ENCODE measurements at regions not wholly inside any gene's neighbourhood (a gene's known extent, or its start where the extent isn't known, plus 50 kb on each side); places are given as distances from the start of the nearest gene placed in this dataset.
"Not testable (repeated sequence)": the region's sequence is repeated elsewhere in the genome, so short reads cannot be mapped to it uniquely, and the experiment has no call there.

DNA sequence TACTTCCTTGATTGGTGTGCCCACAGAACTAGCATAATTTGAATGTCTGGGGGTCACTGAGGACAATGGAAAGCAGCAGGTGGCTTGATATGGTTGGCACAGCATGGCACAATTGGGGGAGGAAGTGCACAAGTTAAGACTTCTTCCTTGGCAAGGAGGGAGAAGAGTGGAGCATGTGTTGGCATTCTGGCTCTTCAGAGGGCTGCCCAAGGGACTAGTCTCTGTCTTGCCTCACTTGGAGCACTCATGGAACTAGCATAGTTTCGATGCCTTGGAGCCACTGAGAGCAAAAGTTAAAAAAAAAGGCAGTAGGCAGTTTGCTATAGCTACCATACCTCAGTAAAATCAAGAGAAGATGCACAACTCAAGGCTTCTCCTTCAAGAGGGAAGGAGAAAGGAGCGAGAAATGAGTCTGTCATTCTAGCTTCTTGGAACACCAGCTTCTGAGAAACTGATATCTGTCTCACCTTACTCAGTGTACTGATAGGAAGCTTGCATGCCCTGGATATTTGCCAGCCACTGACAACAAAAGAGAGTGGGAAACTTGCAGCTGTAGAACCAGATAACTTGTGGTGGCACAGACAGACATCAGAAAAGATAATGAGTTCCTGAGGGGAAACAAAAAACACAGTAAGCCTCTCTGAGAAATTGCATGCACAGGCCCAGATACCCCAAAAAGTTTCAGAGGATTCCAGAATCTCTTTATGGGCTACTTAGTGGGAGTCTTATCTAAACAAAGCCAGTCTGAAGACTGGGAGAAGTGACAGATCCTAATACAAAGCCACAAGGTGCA is 207.5 kb upstream of the SAMSN1 start:
- DNase-seq: no peak

DNA sequence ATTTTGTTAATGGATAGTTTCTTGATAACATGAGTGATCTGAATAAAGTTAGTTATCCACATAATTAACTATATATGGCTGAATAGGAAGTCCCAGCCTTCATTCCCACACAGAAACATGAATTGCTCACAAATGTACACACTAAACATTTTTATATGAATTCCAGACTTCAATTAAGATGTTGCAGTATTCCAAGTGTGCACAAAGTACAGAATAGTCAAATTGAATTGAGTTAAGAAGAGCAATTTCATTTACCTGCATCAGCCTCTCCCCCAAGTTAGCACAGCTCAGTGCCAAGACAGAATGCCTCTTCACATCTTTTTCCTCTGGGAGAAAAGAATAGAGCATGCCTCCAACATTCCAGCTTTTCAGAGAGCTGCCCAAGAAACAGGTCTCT is 207.0 kb upstream of the SAMSN1 start:
- DNase-seq: no peak

DNA sequence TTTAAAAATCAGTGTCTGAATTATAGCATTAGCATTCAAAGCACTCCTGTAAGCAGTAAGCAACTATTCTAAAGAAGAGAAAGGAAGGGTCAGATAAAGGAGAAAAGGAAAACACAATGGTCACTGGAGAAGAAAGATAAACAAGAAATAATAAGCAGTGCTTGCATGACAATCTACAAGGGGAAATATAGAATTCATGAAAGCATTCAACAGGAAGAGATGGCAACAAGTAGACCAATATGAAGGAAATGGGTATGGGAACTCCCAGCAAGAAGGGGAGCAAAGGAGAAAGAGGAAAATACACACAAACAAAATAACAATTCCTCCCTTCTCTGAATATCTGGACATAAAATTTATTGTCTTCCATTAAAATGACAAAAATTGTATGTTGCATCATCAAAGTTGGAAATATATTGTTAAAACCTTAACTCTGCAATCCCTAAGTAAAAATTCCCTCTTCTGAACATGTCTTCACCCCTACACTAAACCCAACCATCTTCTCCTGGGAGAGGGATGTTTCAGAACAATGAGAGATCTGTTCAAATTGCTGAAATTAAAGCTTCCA is 206.3 kb upstream of the SAMSN1 start:
- no peak for DNase-seq

DNA sequence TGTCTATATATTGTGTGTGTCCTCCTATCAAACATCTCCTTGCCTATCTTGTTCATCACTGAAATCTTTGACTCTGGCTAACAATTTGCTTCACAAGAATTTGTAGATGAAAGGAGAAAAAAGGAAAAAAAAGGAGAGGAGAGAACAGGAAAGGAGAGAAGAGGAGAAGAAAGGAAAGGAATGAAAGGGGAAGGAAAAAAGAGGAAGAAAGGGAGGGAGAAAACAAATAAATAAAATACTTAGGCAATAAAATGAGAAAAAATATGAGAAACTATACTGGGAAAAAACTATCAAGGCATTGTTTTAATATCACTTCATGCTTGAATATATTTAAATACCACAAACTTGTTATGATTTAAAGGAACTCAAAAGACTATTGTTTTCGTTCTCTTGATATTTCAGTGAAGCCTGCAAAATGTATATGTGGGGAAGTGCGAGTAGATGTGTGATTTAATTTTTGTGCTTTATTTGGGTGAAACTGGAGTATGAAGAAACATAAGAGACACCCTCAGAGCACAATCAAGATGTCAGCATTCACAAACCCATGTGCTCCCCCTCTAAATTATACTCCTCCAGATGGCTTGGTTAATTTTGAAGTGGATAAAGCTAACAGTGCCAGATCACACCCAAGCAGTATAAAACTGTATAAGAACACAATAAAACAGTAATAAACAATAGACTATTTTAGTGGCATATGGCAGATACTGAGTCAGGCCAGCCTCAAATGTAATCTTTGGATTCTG is 205.7 kb upstream of the SAMSN1 start:
- DNase-seq: no peak

DNA sequence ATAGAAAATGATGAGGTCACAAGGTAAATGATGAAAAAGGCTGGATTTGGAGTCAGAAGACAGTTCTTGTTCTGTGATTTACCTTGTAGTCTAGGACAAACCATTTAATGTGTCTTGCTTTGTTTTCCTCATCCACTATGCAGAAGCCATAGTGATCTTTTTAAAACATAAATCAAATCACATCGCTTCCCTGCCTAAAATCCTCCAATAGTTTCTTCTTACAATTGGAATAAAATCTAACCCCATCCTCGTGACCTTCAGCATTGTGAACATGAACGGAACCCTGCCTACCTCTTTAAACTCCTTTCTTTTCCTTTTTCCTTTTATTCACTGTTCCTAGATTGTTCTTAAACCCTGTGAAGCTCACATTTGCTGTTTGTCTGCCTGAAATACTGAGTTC is 204.9 kb upstream of the SAMSN1 start:
- no peak for DNase-seq

DNA sequence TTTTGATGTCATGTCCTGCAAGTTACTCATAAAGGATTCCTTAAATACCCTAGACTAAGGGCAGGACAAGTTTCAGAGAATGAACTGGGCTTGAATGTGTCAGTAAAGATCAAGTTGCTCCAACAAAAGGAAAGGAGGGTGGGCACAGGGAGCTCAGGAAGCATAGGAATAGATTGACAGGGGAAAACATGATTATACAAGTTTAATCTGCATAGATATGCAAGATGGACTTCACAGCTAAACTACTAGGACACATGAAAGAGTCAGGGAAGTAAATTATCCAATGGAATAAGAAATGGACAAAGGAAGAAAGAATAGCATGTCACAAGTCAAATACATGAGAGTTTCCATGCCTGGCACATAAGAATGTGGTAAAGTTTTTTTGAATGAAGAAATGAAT is 203.9 kb upstream of the SAMSN1 start:
- no peak for DNase-seq

DNA sequence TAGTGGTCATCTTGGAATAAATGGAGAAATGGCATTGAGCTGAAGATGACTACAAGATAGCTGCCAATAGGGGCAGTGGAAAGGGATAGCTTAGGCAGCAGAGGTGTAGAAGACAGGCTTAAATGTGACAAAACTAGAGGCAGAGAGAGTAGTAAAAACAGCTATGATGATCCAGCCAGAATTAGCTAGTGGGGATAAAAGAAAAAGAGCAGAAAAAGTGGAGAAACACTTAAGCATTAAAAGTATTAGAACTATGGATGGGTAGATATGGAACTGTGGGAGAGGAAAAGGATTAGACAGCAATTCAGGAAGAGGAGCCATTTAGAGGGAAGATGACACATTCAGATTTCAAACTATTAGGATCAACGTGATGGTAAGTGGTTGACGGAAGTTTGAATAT is 202.5 kb upstream of the SAMSN1 start:
- no peak for DNase-seq

DNA sequence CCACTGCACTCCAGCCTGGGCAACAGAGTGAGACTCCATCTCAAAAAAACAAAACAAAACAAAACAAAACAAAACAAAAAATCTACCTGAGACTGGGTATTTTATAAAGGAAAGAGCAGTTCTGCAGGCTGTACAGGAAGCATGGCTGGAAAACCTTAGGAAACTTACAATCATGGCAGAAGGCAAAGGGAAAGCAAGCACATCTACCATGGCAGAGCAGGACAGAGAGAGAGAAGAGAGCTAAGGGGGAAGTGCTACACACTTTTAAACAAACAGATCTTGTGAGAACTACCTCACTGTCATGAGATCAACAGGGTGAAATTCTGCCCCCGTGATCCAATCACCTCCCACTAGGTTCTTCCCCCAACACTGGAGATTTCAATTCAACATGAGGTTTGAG is 198.3 kb upstream of the SAMSN1 start:
- no peak for DNase-seq

DNA sequence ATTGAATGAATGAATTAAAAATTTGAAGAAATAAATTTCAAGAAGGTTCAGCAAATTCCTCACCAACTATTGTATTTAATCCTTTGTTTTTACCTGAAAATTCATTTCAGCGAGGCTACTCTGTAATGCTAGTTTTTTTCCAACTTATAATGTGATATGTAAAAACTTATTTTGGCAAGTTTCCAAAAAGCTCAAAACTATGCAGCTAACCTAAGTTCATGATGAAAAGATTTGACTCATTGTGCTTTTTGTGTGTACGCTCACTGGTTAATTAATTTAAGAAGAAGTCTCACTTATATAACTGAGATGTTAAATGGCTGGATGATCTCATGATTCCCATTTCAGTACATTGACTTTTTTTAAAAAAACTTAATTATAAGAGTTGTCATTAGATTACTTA is 196.0 kb upstream of the SAMSN1 start:
- DNase-seq: no peak

DNA sequence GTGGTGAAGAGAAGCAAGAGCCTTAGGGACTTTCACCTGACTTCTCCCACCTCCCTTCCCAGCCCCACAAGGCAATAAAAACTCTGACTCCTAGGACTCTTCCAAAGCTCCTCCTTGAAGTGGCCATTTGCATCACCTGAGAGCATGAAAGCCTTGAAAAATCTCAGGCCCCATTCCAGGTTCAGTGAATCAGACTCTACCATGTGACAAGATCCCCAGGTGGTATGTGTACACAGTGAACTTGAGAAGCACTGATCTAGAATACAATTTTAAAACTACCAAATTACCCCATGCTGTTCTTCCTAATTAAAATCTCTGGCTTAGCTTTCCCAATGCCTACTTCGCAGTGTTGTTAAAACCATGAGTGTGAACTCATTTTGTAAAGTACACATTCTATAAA is 195.1 kb upstream of the SAMSN1 start:
- no peak for DNase-seq

DNA sequence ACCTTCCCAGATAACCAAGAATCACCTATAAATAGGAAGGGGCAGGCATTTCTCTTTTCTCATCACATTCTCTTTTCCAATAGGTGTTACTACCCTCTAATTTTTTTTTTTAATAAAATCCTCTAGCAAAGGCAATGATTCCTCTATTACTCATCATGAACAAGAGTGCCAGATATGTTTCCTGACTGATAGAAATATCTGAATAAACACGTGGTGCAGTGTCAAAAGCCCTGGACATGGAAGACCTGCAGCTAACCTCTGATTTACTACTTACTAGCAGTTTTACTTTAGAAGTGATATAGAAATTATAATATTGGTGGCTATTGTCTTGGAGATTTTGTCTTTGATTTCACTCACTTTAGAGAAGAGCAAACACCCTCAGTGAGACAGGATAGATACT is 194.6 kb upstream of the SAMSN1 start:
- no peak for DNase-seq

DNA sequence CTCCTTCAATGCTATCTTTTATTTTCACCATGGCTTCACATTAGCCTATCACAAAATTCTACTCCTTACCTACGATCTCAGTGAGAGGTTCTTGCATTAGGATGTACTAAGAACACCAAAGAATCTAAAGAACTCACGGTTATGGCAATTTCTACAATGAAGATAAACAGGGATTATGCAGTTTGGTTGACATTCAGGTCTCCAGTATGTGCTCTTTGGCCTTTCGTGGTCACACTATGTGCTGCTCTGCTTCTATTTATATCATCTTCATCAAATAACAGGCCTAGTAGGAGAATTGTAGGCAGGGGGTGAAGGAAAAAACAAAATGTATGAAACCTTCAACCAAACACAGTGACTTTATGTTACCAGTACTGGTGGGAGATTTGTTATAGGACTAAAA is 194.0 kb upstream of the SAMSN1 start:
- DNase-seq: no peak

DNA sequence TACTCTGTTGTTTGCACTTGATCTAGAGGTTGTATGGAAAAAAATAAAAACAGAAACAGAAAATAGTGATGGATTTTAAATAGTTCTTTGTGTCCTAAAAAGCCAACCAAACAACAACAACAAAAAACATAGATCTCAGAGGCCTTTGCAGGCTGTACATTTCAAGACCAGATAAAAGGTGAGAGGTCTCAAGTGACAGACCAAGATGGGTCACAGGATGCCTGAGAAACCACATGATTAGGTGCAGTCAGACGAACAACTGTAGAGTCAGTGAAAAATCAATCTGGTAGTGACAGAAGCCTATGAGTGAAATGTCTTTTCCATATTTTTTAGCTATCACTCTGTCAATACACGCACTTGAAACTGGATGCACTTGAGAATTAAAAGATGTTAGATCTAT is 193.5 kb upstream of the SAMSN1 start:
- no peak for DNase-seq

DNA sequence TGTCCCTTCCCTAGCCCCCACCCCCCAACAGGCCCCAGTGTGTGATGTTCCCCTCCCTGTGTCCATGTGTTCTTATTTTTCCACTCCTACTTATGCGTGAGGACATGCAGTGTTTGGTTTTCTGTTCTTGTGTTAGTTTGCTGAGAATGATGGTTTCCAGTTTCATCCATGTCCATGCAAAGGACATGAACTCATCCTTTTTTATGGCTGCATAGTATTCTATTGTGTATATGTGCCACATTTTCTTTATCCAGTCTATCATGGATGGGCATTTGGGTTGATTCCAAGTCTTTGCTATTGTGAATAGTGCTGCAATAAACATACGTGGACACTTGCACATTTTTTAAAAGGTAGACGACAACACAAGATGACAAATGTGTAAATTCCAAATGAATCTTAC is 192.5 kb upstream of the SAMSN1 start:
- not testable (repeated sequence) for DNase-seq

DNA sequence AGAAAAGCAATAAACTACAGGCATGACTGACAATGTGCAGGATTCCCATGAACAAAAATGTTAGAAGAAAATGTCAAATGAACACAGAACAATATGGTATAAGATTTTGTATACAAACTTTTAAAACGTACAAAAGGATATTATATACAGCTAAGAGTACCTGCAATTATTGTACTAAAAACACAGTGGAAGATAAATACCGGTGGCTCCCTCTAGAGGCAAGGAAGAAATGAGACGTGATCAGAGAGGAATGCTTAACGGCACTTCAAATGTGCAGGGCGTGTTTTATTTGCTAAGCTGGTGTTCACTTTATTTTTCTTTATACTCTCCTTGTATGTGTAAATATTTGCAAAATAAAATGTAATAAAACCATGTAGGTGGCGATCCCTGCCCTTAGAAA is 191.8 kb upstream of the SAMSN1 start:
- DNase-seq: peak; percentile 31

DNA sequence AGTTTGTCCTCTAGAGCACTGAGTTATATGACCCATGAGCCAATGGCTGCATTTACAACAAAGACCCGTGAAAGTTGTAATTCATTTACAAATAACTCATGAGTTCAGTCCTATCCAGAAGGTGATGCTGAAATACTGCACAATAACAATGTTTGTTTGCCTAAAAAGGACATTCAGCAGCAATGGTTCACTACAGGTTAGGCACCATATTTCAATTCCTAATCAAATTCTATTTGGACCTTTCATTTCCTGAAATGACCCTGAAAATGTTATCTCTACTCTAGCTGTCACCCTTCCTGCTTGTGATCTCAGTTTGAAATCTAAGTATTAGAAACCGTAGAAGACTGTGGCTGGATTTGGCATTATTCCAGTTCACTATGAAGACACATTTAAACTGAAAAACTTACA is 191.2 kb upstream of the SAMSN1 start:
- DNase-seq: no peak

DNA sequence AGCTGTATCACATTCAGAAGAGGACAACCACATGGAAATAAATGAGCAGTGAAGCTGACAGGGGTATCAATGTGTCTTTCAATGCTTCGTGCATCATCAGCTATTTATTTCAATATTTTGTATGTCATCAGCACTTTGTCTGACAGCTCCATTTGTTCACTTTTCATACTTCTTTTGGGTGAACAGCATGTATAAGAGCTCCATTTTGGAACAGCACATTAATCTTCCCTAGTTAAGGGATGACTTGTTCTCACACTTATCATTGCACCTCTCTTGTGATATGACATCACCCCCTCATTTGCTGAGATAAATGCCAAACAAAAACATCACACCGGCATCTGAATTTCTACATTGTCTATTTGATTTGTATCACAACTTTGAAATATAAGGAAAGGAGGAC is 190.6 kb upstream of the SAMSN1 start:
- DNase-seq: no peak

DNA sequence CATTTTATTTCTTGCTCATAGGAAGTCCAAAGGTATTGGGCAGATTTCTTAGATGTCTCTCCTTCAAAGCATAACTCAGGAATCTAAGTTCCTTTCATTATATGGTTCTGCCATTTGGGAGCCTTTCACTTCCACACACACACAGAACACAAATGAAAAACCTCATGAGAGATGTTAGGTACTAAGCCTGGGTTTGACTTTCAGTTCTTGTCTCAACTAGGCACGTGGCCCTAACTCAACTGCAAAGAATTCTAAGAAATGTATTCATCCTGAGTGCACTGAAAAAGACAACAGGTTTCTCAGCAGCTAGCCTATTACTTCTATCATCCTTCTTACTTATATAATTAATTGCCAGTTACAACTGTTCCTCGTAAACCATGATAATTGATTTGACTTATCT is 190.0 kb upstream of the SAMSN1 start:
- DNase-seq: no peak

DNA sequence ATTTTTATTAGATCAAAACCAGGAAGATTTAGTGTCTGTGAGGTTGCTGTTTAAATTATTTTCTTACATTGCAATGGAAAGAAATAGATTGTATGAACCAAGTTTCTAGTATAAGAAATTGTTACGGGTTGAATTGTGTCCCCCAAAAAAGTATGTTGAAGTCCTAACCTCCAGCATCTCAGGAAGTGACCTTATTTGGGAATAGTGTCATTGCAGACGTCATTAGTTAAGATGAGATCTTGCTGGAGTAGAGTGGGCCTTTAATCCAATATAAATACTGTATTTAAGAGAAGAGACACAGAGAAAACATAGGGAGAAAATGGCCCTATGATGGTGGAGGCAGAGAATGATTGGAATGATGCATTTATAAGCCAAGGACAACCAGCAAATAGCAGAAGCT is 188.7 kb upstream of the SAMSN1 start:
- no peak for DNase-seq

DNA sequence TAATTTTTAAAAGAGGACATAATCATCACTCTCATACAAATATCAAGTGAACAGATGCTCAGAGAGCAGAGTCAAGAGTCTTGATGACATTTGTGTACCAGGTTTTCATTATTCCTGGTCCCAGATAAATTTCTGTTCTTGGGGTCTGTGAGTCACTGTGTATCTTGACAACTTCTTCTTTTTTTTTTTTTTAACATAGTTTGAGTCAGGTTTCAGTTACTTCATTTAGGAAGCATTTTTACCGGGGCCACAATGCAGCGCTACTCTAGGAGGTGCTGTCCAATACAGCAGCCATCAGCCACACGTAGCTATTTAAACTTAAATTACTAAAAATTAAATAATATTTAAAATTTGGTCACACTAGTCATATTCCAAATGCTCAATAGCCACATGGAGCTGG is 188.1 kb upstream of the SAMSN1 start:
- DNase-seq: peak; percentile 19

DNA sequence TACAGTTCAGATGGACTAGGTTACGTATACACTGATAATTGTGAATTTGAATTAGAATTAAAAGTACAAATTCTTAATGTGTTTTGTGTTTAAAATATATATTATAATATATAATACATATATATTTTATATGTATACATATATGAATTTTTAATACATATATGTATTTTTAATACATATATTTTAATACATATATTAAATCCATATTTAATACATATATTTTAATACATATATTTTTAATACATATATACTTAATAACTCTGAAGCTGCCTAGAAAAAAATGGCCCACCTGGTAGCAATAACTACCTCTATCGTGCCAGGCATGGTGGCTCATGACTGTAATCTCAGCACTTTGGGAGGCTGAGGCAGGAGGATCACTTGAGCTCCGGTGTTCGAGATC is 179.1 kb upstream of the SAMSN1 start:
- DNase-seq: no peak

DNA sequence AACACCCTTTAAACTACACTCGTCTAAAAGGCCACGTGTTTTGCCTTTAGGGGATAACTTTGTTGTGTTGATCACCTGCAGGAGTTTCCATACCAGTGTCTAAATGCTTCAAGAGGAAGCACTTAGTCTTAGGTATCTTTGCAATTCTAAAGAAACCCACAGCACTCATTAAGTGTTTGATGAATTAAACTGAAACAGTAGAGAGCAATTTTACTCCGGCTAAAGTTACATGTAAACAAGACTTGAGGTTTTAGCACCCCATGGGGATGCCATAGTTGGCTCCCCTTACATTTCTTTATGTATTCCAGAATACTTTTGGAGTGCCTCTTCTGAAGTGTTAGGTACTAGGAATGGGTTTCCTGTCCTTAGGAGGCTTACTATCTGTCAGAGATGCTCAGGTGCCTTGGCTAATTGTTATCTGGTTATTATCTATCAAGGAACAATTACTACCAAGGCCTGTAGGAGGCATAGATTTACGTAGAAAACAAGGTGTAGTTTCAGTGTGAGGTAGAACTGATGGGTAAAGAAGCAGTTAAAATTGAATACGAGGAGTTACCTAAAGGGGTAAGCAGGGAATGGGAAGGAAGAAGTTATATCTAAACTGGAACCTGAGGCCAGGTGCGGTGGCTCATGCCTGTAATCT is 176.8 kb upstream of the SAMSN1 start:
- DNase-seq: no peak

DNA sequence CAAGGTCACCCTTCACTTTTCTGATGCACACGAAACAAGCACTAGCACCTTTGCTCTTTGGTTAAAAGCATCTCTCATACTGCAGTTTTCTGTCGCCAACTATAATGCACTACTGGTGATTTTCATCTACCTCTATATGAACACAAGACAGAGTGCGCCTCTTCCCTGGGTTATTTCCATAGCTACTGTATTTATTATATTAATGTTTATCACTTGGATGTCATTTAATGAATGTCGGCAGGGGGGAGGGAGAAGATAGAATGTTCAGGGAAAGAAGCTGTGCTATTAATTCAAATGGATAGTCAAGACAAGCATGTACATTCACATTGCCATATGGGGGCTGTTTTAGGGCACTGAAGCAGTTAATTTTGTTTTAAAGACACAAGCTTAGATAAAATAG is 174.1 kb upstream of the SAMSN1 start:
- DNase-seq: no peak

DNA sequence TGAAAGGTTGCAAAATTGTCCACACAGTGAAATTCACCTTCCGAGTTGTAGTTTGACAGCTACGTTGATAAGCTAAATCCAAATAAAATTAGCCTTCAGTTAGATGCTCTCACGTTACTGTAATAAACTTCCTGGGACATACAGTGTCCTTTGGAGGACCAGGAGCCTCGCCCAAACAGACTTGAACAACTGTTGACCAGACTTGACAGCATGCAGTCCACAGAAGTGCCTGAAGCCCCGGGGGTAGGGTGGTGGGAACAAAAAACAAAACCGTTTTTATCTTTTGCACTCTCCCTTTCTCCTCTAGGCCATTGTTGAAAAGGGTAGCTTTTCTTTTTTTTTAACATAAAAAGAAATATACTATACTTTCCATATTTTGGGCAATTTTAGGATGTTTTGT is 172.8 kb upstream of the SAMSN1 start:
- DNase-seq: no peak

Data from SIG-M5 (cell line).